GM12878 (cell line): ENCODE measurements at regions not wholly inside any gene's neighbourhood (a gene's known extent, or its start where the extent isn't known, plus 50 kb on each side); places are given as distances from the start of the nearest gene placed in this dataset.

ENCODE experiments used
- ATF2 ChIP-seq: IDR thresholded peaks from 2 replicates; pipeline ENCODE4 v1.6.1; 2012; ENCODE audit warnings: low read length, inconsistent platforms
- BCLAF1 ChIP-seq: fragments of 450-650 bp; IDR thresholded peaks from 2 replicates; pipeline ENCODE4 v1.6.1; 2017; ENCODE audit warnings: antibody characterized with exemption, mild to moderate bottlenecking, moderate library complexity
- CBX5 ChIP-seq: sonication (generic); IDR thresholded peaks from 2 replicates; pipeline ENCODE4 v1.6.1; 2016; ENCODE audit warnings: low read depth, moderate library complexity, mild to moderate bottlenecking, inconsistent platforms
- IKZF1 ChIP-seq: fragments of 450-650 bp; conservative IDR thresholded peaks from 2 replicates; pipeline ENCODE4 v1.6.1; 2017; ENCODE audit warnings: antibody characterized with exemption, mild to moderate bottlenecking
- IKZF2 ChIP-seq, 2 experiments: fragments of 450-650 bp; IDR thresholded peaks; 2 replicates each; pipeline ENCODE4 v1.6.1; 2017; ENCODE audit warnings: mild to moderate bottlenecking in 2 of 2, moderate library complexity in 2 of 2
- NR2C2 ChIP-seq: IDR thresholded peaks from 2 replicates; pipeline ENCODE4 v1.6.1; 2011; ENCODE audit warnings: borderline replicate concordance, low read depth; ENCODE audit not compliant: control insufficient read depth, insufficient read length
- RAD21 ChIP-seq: IDR thresholded peaks from 2 replicates; pipeline ENCODE4 v1.6.1; 2011; ENCODE audit warnings: mild to moderate bottlenecking, low read depth, low read length, moderate library complexity; ENCODE audit not compliant: insufficient read depth
- RUNX3 ChIP-seq: IDR thresholded peaks from 2 replicates; pipeline ENCODE4 v1.6.1; 2012; ENCODE audit warnings: low read length, inconsistent platforms
- TBL1XR1 ChIP-seq: IDR thresholded peaks from 2 replicates; pipeline ENCODE4 v1.6.1; 2012; ENCODE audit warnings: low read depth, low read length, improper control_type of control experiment

GRCh38 chr5:87069974-87070608 lies 197.6 kb upstream of the RASA1 start (continued):
- TF ChIP-seq ATF2: 0 out of 2 replicates have a peak, but pooled peaks have one; percentile 19
- peak; percentile 90 for TF ChIP-seq RAD21
- no peak for TF ChIP-seq TBL1XR1
- TF ChIP-seq IKZF1: 0 out of 2 replicates have a peak, but pooled peaks have one; percentile 24
- 0 out of 4 replicates have a peak, but pooled peaks of 1 of the 2 experiments have one; percentile 16 for TF ChIP-seq IKZF2 (IDR thresholded peaks at IDR 0.05)
- TF ChIP-seq CBX5: 0 out of 2 replicates have a peak, but pooled peaks have one; percentile 39
- TF ChIP-seq BCLAF1: no peak
- TF ChIP-seq RUNX3: peak; percentile 26; the same call in 1 of the 2 replicates
- no peak for TF ChIP-seq NR2C2
